Mammary epithelial cell (primary cell): ENCODE measurements at regions not wholly inside any gene's neighbourhood (a gene's known extent, or its start where the extent isn't known, plus 50 kb on each side); places are given as distances from the start of the nearest gene placed in this dataset.

ENCODE experiments used
- CTCF ChIP-seq, 2 donors: IDR thresholded peaks in 1 of 2; conservative IDR thresholded peaks in 1 of 2; 2 replicates each; pipeline ENCODE4 v1.5.1; 2011 to 2012; ENCODE audit warnings: inconsistent platforms in 2 of 2, low read length in 2 of 2, mild to moderate bottlenecking in 2 of 2, control low read depth in 1 of 2, low read depth in 1 of 2; ENCODE audit not compliant: insufficient read depth in 1 of 2; ENCODE audit errors: extremely low read depth in 1 of 2
- EZH2 ChIP-seq: IDR thresholded peaks from 2 replicates; pipeline ENCODE4 v1.6.1; 2012; ENCODE audit warnings: low read length, inconsistent platforms, borderline replicate concordance

DNA sequence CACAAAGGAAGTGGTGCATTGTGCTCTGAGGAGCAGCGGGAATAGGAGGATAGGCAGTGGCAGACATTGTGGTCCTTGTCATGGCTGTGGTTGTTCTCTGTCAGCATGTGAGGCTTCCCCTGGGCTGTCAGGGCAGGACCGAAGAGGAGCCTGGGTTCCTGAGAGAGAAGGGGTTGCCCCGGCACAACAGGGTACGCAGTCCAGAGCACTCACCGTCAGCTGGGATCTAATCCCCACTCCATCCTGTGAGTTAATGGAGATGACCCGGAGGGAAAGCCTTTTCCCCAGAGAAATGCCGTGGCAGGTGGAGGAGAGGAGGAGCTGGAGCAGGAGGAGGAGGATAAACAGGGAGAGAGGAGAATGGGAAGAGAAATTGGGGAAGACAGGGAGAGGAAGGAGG lies 396.7 kb upstream of the HS6ST1 start:
- no peak for TF ChIP-seq CTCF (conservative IDR thresholded peaks at IDR 0.05 in 1 of 2, IDR thresholded peaks at IDR 0.05 in 1 of 2; ENCODE audit: extremely low read depth in 1 of 2, insufficient read depth in 1 of 2, low read depth in 1 of 2, low read length in 2 of 2)
- no peak for TF ChIP-seq EZH2
